ENCODE measurements at regions not wholly inside any gene's neighbourhood (a gene's known extent, or its start where the extent isn't known, plus 50 kb on each side); places are given as distances from the start of the nearest gene placed in this dataset.

- TF ChIP-seq EZH2 (IDR thresholded peaks at IDR 0.05) (no peak), RAD21 (IDR thresholded peaks at IDR 0.05; ENCODE audit: low read depth) (no peak), SIN3A (IDR thresholded peaks at IDR 0.05; ENCODE audit: low read depth) (no peak), ZFX (IDR thresholded peaks at IDR 0.05) (no peak), SRF (IDR thresholded peaks at IDR 0.05; ENCODE audit: low read depth) (no peak), CBX3 (IDR thresholded peaks at IDR 0.05; ENCODE audit: low read depth) (no peak), POLR2AphosphoS5 (IDR thresholded peaks at IDR 0.05; ENCODE audit: low read depth, low read length) (no peak), REST (IDR thresholded peaks at IDR 0.05; ENCODE audit: low read depth) (no peak)
- RAD21 ChIA-PET (ENCODE audit: low non-redundant PET in 1 of 2, low total read pairs in 2 of 2, uncharacterized antibody in 2 of 2, unreplicated experiment in 2 of 2): no interaction called here
- no peaks in the 10 kb centered on the region for H3K36me3 ChIP-seq (ENCODE audit: control insufficient read depth in 1 of 2, insufficient read depth in 2 of 2, low read length in 2 of 2)
- no peak overlapping the region for H3K9ac ChIP-seq (ENCODE audit: low read length)
- H2AFZ ChIP-seq (ENCODE audit: low read depth, low read length, poor library complexity, severe bottlenecking): no peak overlapping the region
- CTCF ChIA-PET: no interaction called here
- H3K4me2 ChIP-seq (ENCODE audit: low read length): no peak overlapping the region
- intact Hi-C loops (cut with micrococcal nuclease): no loop called here
- no peaks in the 10 kb centered on the region for H3K9me3 ChIP-seq (ENCODE audit: control insufficient read depth in 1 of 2, insufficient read depth in 1 of 2, low read depth in 1 of 2, low read length in 2 of 2)
- peaks cover 10% of the 10 kb centered on the region for H3K27me3 ChIP-seq (ENCODE audit: insufficient read depth, low read length)
- no TSS peak for BruUV-seq (replicated peaks)
- H3K4me3 ChIP-seq (replicated peaks in 1 of 2; ENCODE audit: low read depth in 1 of 2, low read length in 2 of 2): no peak overlapping the region
- H3K4me1 ChIP-seq (ENCODE audit: control insufficient read depth in 1 of 2, insufficient read depth in 2 of 2, low read length in 2 of 2): peaks cover 0 to 5% of the 10 kb centered on the region in 2 experiments; a peak in 1 of 4 replicates
- no peaks in the 10 kb centered on the region for H4K20me1 ChIP-seq (ENCODE audit: insufficient read depth)
- no peaks in the 10 kb centered on the region for H3K79me2 ChIP-seq (ENCODE audit: insufficient read depth, low read length)
- no peaks in the 10 kb centered on the region for H3K9me2 ChIP-seq (ENCODE audit: insufficient read depth)
- no peak overlapping the region for H3K27ac ChIP-seq (ENCODE audit: low read depth, low read length)
- POLR2A ChIA-PET: no interaction called here
- DNase-seq (ENCODE audit: low read depth, low spot score) (no peak), ATAC-seq (no peak)
Observed at GRCh38 chr6:40925341-40925740, 113.7 kb downstream of the UNC5CL start.

GRCh38 chr6:40924839-40925238, 114.2 kb downstream of the UNC5CL start:
- POLR2A ChIA-PET: no interaction called here
- no peaks in the 10 kb centered on the region for H3K9me3 ChIP-seq (ENCODE audit: control insufficient read depth in 1 of 2, insufficient read depth in 1 of 2, low read depth in 1 of 2, low read length in 2 of 2)
- H3K27me3 ChIP-seq (ENCODE audit: insufficient read depth, low read length): peaks cover 10% of the 10 kb centered on the region
- peaks cover 0 to 5% of the 10 kb centered on the region in 2 experiments; a peak in 1 of 4 replicates for H3K4me1 ChIP-seq (ENCODE audit: control insufficient read depth in 1 of 2, insufficient read depth in 2 of 2, low read length in 2 of 2)
- no peak overlapping the region for H3K9ac ChIP-seq (ENCODE audit: low read length)
- ATAC-seq: no peak
- intact Hi-C loops (cut with micrococcal nuclease): no loop called here
- H3K4me3 ChIP-seq (replicated peaks in 1 of 2; ENCODE audit: low read depth in 1 of 2, low read length in 2 of 2): no peak overlapping the region
- no TSS peak for BruUV-seq (replicated peaks)
- no peaks in the 10 kb centered on the region for H3K79me2 ChIP-seq (ENCODE audit: insufficient read depth, low read length)
- H3K4me2 ChIP-seq (ENCODE audit: low read length): no peak overlapping the region
- CTCF ChIA-PET: no interaction called here
- H3K36me3 ChIP-seq (ENCODE audit: control insufficient read depth in 1 of 2, insufficient read depth in 2 of 2, low read length in 2 of 2): no peaks in the 10 kb centered on the region
- no peak overlapping the region for H3K27ac ChIP-seq (ENCODE audit: low read depth, low read length)
- no peaks in the 10 kb centered on the region for H4K20me1 ChIP-seq (ENCODE audit: insufficient read depth)
- no peak for DNase-seq (ENCODE audit: low read depth, low spot score)
- RAD21 ChIA-PET (ENCODE audit: low non-redundant PET in 1 of 2, low total read pairs in 2 of 2, uncharacterized antibody in 2 of 2, unreplicated experiment in 2 of 2): no interaction called here
- H2AFZ ChIP-seq (ENCODE audit: low read depth, low read length, poor library complexity, severe bottlenecking): no peak overlapping the region
- H3K9me2 ChIP-seq (ENCODE audit: insufficient read depth): no peaks in the 10 kb centered on the region
- TF ChIP-seq TCF7L2 (IDR thresholded peaks at IDR 0.05; ENCODE audit: borderline replicate concordance, extremely low read depth, insufficient read depth, insufficient read length) (no peak), ZFX (IDR thresholded peaks at IDR 0.05) (no peak), ATF3 (IDR thresholded peaks at IDR 0.05) (no peak), JUND (IDR thresholded peaks at IDR 0.05) (no peak), EZH2phosphoT487 (IDR thresholded peaks at IDR 0.05; ENCODE audit: borderline replicate concordance) (no peak), SP1 (IDR thresholded peaks at IDR 0.05; ENCODE audit: low read depth) (no peak), CTCF (IDR thresholded peaks at IDR 0.05 in 2 of 3, conservative IDR thresholded peaks at IDR 0.05 in 1 of 3; ENCODE audit: borderline replicate concordance in 1 of 3, insufficient read depth in 1 of 3, low read depth in 2 of 3, low read length in 2 of 3) (no peak), SIN3A (IDR thresholded peaks at IDR 0.05; ENCODE audit: low read depth) (no peak), ZNF274 (IDR thresholded peaks at IDR 0.05; ENCODE audit: low read depth, low read length) (no peak), ELF1 (IDR thresholded peaks at IDR 0.05; ENCODE audit: borderline replicate concordance, low read depth) (no peak), CBX3 (IDR thresholded peaks at IDR 0.05; ENCODE audit: low read depth) (no peak), POLR2A (IDR thresholded peaks at IDR 0.05; ENCODE audit: borderline replicate concordance, extremely low read depth, insufficient read depth, insufficient read length) (no peak), EGR1 (IDR thresholded peaks at IDR 0.05; ENCODE audit: low read depth) (no peak)

Data from HCT116 (cell line).